ENCODE measurements at regions not wholly inside any gene's neighbourhood (a gene's known extent, or its start where the extent isn't known, plus 50 kb on each side); places are given as distances from the start of the nearest gene placed in this dataset.
A peak's percentile ranks its signal among the peaks of the same experiment; 100 is the strongest.

DNA sequence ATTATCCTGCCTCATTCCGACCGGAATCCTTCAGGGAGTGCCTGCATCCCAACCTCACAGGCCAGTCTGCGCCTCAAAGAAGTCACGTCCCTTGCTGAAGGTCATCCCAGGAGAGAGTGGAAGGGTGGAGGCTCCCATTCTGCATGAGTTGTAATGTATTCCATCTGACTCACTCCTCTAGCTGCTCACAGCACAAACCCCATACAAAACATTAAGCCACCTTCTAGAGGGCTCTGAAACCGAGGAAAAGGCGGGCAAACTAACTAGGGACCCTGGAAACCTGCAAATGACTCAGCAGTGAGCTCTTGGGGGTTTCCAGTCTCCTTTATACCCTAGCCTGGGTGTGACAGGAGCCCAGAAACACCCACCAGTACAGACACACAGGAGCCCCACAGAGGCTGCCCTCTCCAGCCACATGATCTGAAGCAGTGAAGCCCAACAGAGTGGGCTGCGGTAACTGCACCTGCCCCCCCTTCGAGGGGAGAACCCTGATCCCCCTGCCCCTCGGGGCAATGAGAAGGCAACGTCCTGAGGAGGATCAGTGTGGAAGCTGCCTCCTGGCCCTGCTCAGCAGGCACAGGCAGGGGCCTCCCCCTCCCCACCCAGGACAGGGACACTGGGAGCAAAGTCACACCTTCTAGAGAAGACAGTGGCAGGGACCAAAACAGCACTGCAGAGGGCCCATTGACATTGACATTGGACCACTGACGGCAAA is 69.3 kb upstream of the SNTG2 start:
- no peak overlapping the region for H3K4me3 Mint-ChIP-seq
- H3K36me3 ChIP-seq (ENCODE audit: insufficient read depth), result no peaks in the 10 kb centered on the region
- H4K20me1 ChIP-seq (replicated peaks; ENCODE audit: insufficient read depth), result no peaks in the 10 kb centered on the region
- peaks cover 14% of the 10 kb centered on the region for H3K27me3 Mint-ChIP-seq (ENCODE audit: insufficient read depth, low read depth, poor library complexity)
- H3K9me3 Mint-ChIP-seq, result peaks cover 7% of the 10 kb centered on the region
- no peak overlapping the region for H3K27ac Mint-ChIP-seq
- no peak overlapping the region for H3K4me3 ChIP-seq
- no peaks in the 10 kb centered on the region for H3F3A ChIP-seq (replicated peaks; ENCODE audit: low read depth)
- peaks cover 34% of the 10 kb centered on the region for H3K4me1 Mint-ChIP-seq
- TF ChIP-seq, protein P1, sequence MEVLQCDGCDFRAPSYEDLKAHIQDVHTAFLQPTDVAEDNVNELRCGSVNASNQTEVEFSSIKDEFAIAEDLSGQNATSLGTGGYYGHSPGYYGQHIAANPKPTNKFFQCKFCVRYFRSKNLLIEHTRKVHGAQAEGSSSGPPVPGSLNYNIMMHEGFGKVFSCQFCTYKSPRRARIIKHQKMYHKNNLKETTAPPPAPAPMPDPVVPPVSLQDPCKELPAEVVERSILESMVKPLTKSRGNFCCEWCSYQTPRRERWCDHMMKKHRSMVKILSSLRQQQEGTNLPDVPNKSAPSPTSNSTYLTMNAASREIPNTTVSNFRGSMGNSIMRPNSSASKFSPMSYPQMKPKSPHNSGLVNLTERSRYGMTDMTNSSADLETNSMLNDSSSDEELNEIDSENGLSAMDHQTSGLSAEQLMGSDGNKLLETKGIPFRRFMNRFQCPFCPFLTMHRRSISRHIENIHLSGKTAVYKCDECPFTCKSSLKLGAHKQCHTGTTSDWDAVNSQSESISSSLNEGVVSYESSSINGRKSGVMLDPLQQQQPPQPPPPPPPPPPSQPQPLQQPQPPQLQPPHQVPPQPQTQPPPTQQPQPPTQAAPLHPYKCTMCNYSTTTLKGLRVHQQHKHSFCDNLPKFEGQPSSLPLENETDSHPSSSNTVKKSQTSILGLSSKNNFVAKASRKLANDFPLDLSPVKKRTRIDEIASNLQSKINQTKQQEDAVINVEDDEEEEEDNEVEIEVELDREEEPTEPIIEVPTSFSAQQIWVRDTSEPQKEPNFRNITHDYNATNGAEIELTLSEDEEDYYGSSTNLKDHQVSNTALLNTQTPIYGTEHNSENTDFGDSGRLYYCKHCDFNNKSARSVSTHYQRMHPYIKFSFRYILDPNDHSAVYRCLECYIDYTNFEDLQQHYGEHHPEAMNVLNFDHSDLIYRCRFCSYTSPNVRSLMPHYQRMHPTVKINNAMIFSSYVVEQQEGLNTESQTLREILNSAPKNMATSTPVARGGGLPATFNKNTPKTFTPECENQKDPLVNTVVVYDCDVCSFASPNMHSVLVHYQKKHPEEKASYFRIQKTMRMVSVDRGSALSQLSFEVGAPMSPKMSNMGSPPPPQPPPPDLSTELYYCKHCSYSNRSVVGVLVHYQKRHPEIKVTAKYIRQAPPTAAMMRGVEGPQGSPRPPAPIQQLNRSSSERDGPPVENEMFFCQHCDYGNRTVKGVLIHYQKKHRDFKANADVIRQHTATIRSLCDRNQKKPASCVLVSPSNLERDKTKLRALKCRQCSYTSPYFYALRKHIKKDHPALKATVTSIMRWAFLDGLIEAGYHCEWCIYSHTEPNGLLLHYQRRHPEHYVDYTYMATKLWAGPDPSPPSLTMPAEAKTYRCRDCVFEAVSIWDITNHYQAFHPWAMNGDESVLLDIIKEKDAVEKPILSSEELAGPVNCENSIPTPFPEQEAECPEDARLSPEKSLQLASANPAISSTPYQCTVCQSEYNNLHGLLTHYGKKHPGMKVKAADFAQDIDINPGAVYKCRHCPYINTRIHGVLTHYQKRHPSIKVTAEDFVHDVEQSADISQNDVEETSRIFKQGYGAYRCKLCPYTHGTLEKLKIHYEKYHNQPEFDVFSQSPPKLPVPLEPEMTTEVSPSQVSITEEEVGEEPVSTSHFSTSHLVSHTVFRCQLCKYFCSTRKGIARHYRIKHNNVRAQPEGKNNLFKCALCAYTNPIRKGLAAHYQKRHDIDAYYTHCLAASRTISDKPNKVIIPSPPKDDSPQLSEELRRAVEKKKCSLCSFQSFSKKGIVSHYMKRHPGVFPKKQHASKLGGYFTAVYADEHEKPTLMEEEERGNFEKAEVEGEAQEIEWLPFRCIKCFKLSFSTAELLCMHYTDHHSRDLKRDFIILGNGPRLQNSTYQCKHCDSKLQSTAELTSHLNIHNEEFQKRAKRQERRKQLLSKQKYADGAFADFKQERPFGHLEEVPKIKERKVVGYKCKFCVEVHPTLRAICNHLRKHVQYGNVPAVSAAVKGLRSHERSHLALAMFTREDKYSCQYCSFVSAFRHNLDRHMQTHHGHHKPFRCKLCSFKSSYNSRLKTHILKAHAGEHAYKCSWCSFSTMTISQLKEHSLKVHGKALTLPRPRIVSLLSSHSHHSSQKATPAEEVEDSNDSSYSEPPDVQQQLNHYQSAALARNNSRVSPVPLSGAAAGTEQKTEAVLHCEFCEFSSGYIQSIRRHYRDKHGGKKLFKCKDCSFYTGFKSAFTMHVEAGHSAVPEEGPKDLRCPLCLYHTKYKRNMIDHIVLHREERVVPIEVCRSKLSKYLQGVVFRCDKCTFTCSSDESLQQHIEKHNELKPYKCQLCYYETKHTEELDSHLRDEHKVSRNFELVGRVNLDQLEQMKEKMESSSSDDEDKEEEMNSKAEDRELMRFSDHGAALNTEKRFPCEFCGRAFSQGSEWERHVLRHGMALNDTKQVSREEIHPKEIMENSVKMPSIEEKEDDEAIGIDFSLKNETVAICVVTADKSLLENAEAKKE (CRISPR knock-in tag; IDR thresholded peaks at IDR 0.05), result no peak
- TF ChIP-seq ZNF114 (CRISPR knock-in tag; IDR thresholded peaks at IDR 0.05), result no peak
- TF ChIP-seq, protein P2, sequence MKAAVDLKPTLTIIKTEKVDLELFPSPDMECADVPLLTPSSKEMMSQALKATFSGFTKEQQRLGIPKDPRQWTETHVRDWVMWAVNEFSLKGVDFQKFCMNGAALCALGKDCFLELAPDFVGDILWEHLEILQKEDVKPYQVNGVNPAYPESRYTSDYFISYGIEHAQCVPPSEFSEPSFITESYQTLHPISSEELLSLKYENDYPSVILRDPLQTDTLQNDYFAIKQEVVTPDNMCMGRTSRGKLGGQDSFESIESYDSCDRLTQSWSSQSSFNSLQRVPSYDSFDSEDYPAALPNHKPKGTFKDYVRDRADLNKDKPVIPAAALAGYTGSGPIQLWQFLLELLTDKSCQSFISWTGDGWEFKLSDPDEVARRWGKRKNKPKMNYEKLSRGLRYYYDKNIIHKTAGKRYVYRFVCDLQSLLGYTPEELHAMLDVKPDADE (IDR thresholded peaks at IDR 0.05), result no peak
- TF ChIP-seq, protein P3, sequence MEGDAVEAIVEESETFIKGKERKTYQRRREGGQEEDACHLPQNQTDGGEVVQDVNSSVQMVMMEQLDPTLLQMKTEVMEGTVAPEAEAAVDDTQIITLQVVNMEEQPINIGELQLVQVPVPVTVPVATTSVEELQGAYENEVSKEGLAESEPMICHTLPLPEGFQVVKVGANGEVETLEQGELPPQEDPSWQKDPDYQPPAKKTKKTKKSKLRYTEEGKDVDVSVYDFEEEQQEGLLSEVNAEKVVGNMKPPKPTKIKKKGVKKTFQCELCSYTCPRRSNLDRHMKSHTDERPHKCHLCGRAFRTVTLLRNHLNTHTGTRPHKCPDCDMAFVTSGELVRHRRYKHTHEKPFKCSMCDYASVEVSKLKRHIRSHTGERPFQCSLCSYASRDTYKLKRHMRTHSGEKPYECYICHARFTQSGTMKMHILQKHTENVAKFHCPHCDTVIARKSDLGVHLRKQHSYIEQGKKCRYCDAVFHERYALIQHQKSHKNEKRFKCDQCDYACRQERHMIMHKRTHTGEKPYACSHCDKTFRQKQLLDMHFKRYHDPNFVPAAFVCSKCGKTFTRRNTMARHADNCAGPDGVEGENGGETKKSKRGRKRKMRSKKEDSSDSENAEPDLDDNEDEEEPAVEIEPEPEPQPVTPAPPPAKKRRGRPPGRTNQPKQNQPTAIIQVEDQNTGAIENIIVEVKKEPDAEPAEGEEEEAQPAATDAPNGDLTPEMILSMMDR (conservative IDR thresholded peaks at IDR 0.05; ENCODE audit: low read depth in 2 of 2), result no peak
- no peak for TF ChIP-seq EZH2 (IDR thresholded peaks at IDR 0.05; ENCODE audit: low read depth, unreplicated experiment)
- TF ChIP-seq, protein P4, sequence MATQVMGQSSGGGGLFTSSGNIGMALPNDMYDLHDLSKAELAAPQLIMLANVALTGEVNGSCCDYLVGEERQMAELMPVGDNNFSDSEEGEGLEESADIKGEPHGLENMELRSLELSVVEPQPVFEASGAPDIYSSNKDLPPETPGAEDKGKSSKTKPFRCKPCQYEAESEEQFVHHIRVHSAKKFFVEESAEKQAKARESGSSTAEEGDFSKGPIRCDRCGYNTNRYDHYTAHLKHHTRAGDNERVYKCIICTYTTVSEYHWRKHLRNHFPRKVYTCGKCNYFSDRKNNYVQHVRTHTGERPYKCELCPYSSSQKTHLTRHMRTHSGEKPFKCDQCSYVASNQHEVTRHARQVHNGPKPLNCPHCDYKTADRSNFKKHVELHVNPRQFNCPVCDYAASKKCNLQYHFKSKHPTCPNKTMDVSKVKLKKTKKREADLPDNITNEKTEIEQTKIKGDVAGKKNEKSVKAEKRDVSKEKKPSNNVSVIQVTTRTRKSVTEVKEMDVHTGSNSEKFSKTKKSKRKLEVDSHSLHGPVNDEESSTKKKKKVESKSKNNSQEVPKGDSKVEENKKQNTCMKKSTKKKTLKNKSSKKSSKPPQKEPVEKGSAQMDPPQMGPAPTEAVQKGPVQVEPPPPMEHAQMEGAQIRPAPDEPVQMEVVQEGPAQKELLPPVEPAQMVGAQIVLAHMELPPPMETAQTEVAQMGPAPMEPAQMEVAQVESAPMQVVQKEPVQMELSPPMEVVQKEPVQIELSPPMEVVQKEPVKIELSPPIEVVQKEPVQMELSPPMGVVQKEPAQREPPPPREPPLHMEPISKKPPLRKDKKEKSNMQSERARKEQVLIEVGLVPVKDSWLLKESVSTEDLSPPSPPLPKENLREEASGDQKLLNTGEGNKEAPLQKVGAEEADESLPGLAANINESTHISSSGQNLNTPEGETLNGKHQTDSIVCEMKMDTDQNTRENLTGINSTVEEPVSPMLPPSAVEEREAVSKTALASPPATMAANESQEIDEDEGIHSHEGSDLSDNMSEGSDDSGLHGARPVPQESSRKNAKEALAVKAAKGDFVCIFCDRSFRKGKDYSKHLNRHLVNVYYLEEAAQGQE (IDR thresholded peaks at IDR 0.05; ENCODE audit: unreplicated experiment), result no peak
- no peak for TF ChIP-seq STAT1 (IDR thresholded peaks at IDR 0.05; ENCODE audit: unreplicated experiment)
- no peak for TF ChIP-seq EZH2phosphoT487 (IDR thresholded peaks at IDR 0.05; ENCODE audit: unreplicated experiment)
- TF ChIP-seq CREB1 (CRISPR knock-in tag; IDR thresholded peaks at IDR 0.05; ENCODE audit: low read depth), result no peak
- no peak for TF ChIP-seq POLR2AphosphoS5 (IDR thresholded peaks at IDR 0.05; ENCODE audit: low read depth)
- no peak for TF ChIP-seq NANOG (IDR thresholded peaks at IDR 0.05; ENCODE audit: borderline replicate concordance)
- TF ChIP-seq ZNF331 (CRISPR knock-in tag; IDR thresholded peaks at IDR 0.05; ENCODE audit: low read depth), result no peak
- no peak for TF ChIP-seq JUNB (IDR thresholded peaks at IDR 0.05; ENCODE audit: unreplicated experiment)
- no peaks in the 10 kb centered on the region for H3K79me2 ChIP-seq (replicated peaks; ENCODE audit: insufficient read depth)
- peaks cover 5% of the 10 kb centered on the region; the same call in 1 of the 2 replicates for H3K27me3 ChIP-seq (ENCODE audit: insufficient read depth)
- peak overlapping the region; percentile 23; the same call in 1 of the 2 replicates for H2AFZ ChIP-seq
- no peak overlapping the region for H3K27ac ChIP-seq (ENCODE audit: low read depth)
- H3K36me3 Mint-ChIP-seq (ENCODE audit: low read depth), result no peaks in the 10 kb centered on the region; the same call in 2 of the 3 replicates
- no peak overlapping the region for H3K4me2 ChIP-seq
- no peak for ATAC-seq
- H3K4me1 ChIP-seq (ENCODE audit: insufficient read depth), result 0 out of 2 replicates have a peak, but pooled peaks cover 5% of the 10 kb centered on the region
- no peaks in the 10 kb centered on the region for H3K9me2 ChIP-seq (ENCODE audit: insufficient read depth)
- no peak for DNase-seq (ENCODE audit: low spot score)

Measured in GM23338 (cell line).